ENCODE measurements at regions not wholly inside any gene's neighbourhood (a gene's known extent, or its start where the extent isn't known, plus 50 kb on each side); places are given as distances from the start of the nearest gene placed in this dataset.

DNA sequence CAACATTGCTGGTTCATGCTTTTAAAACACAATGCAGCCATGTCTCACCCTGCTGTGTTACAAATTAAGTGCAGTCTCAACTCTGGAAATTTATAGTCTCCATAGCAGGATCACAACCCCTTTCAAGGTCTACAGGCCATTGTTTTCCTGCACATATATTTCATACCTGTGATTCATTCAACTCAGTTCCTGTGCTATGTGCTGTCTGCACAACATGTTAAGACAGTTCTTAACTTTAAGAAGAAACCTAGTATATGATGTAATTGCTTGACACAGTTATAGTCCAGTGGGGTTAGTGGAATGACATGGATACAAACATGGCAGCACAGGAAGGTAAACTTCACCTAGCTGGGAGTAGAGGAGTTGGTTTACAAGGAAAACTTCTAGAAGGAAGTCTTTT lies 106.4 kb downstream of the IFI44 start:
- TF ChIP-seq, protein P1, sequence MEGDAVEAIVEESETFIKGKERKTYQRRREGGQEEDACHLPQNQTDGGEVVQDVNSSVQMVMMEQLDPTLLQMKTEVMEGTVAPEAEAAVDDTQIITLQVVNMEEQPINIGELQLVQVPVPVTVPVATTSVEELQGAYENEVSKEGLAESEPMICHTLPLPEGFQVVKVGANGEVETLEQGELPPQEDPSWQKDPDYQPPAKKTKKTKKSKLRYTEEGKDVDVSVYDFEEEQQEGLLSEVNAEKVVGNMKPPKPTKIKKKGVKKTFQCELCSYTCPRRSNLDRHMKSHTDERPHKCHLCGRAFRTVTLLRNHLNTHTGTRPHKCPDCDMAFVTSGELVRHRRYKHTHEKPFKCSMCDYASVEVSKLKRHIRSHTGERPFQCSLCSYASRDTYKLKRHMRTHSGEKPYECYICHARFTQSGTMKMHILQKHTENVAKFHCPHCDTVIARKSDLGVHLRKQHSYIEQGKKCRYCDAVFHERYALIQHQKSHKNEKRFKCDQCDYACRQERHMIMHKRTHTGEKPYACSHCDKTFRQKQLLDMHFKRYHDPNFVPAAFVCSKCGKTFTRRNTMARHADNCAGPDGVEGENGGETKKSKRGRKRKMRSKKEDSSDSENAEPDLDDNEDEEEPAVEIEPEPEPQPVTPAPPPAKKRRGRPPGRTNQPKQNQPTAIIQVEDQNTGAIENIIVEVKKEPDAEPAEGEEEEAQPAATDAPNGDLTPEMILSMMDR (IDR thresholded peaks at IDR 0.05) = no peak
- TF ChIP-seq, protein P2, sequence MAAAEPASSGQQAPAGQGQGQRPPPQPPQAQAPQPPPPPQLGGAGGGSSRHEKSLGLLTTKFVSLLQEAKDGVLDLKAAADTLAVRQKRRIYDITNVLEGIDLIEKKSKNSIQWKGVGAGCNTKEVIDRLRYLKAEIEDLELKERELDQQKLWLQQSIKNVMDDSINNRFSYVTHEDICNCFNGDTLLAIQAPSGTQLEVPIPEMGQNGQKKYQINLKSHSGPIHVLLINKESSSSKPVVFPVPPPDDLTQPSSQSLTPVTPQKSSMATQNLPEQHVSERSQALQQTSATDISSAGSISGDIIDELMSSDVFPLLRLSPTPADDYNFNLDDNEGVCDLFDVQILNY (CRISPR knock-in tag; IDR thresholded peaks at IDR 0.05) = no peak
- TF ChIP-seq, protein P3, sequence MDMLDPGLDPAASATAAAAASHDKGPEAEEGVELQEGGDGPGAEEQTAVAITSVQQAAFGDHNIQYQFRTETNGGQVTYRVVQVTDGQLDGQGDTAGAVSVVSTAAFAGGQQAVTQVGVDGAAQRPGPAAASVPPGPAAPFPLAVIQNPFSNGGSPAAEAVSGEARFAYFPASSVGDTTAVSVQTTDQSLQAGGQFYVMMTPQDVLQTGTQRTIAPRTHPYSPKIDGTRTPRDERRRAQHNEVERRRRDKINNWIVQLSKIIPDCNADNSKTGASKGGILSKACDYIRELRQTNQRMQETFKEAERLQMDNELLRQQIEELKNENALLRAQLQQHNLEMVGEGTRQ (CRISPR knock-in tag; IDR thresholded peaks at IDR 0.05) = no peak
- TF ChIP-seq NR3C1 (CRISPR knock-in tag; conservative IDR thresholded peaks at IDR 0.05; ENCODE audit: low read depth) = no peak
- TF ChIP-seq ZNF121 (CRISPR knock-in tag; IDR thresholded peaks at IDR 0.05) = no peak
- no peak for TF ChIP-seq MYBL2 (CRISPR knock-in tag; IDR thresholded peaks at IDR 0.05)
- TF ChIP-seq ATF6 (CRISPR knock-in tag; IDR thresholded peaks at IDR 0.05) = no peak
- TF ChIP-seq NFE2L1 (CRISPR knock-in tag; IDR thresholded peaks at IDR 0.05) = no peak
